Suprapubic skin (tissue), 4 donors: ENCODE measurements at regions not wholly inside any gene's neighbourhood (a gene's known extent, or its start where the extent isn't known, plus 50 kb on each side); places are given as distances from the start of the nearest gene placed in this dataset.
"Not testable (repeated sequence)": the region's sequence is repeated elsewhere in the genome, so short reads cannot be mapped to it uniquely, and the experiment has no call there.

ENCODE experiments used
- DNase-seq, 2 donors: peaks; one replicate each; pipeline ENCODE4 v3.0.0-alpha.2; 2019; ENCODE audit warnings: low spot score in 2 of 2
- H3K27ac ChIP-seq: fragments of 200-600 bp; sonication (generic); one replicate; pipeline ENCODE4 v1.5.1; 2019
- H3K27me3 ChIP-seq: fragments of 200-600 bp; sonication (generic); one replicate; pipeline ENCODE4 v1.5.1; 2019
- H3K36me3 ChIP-seq: fragments of 200-600 bp; sonication (generic); one replicate; pipeline ENCODE4 v1.5.1; 2019
- H3K4me1 ChIP-seq: fragments of 200-600 bp; sonication (generic); one replicate; pipeline ENCODE4 v1.5.1; 2019
- H3K4me3 ChIP-seq: fragments of 200-600 bp; sonication (generic); one replicate; pipeline ENCODE4 v1.5.1; 2019; ENCODE audit warnings: mild to moderate bottlenecking
- H3K9me3 ChIP-seq: fragments of 200-600 bp; sonication (generic); one replicate; pipeline ENCODE4 v1.5.1; 2019
- EP300 ChIP-seq: sonication (generic); formaldehyde crosslinking; IDR thresholded peaks from one replicate; pipeline ENCODE4 v1.6.1; 2017; ENCODE audit warnings: antibody characterized with exemption
- POLR2A ChIP-seq, 2 donors: fragments of 450-650 bp; IDR thresholded peaks; one replicate each; pipeline ENCODE4 v1.6.1; 2017; ENCODE audit warnings: antibody characterized with exemption in 2 of 2, mild to moderate bottlenecking in 2 of 2, moderate library complexity in 2 of 2
- POLR2AphosphoS5 ChIP-seq, 3 donors: sonication (generic); formaldehyde crosslinking; IDR thresholded peaks; one replicate each; pipeline ENCODE4 v1.6.1; 2017; ENCODE audit warnings: antibody characterized with exemption in 3 of 3
- WGBS: methylation state at CpG from one replicate; pipeline ENCODE4 v1.1.5; 2018; 5-methylcytosine and 5-hydroxymethylcytosine counted together
- TF ChIP-seq, protein P1 (sequence below), 2 donors: fragments of 200-600 bp in 1 of 2; fragments of 450-650 bp in 1 of 2; sonication (generic) in 1 of 2; IDR thresholded peaks; one replicate each; pipeline ENCODE4 v1.5.1; 2016 to 2019; ENCODE audit warnings: antibody characterized with exemption in 2 of 2, mild to moderate bottlenecking in 1 of 2, moderate library complexity in 1 of 2

DNA sequence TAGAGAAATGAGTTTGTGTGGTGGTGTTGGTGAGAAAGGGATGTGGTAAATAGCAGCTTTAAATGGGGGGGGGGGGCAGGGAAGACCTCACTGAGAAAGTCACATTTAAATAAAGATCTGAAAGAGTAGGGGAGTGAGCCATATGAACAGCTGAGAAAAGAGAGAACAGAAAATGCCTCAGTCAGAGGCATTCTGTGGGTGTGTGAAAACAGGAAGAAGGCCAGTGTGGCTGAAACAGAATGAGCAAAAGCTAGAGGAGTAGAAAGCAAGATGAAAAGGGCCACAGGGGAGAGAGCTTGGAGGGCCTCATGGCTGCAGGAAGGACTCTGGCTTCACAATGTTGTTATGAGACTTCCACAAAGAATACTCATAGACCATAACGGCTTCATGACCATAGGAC is 783.3 kb downstream of the ZPLD1 start:
- Histone ChIP-seq H3K27ac (no peak overlapping the region), H3K4me3 (no peak overlapping the region), H3K9me3 (no peaks in the 10 kb centered on the region), H3K27me3 (no peaks in the 10 kb centered on the region), H3K36me3 (no peaks in the 10 kb centered on the region), H3K4me1 (no peaks in the 10 kb centered on the region)
- no peak for DNase-seq
- no peak for TF ChIP-seq POLR2AphosphoS5 (IDR thresholded peaks at IDR 0.05)
- TF ChIP-seq, protein P1, sequence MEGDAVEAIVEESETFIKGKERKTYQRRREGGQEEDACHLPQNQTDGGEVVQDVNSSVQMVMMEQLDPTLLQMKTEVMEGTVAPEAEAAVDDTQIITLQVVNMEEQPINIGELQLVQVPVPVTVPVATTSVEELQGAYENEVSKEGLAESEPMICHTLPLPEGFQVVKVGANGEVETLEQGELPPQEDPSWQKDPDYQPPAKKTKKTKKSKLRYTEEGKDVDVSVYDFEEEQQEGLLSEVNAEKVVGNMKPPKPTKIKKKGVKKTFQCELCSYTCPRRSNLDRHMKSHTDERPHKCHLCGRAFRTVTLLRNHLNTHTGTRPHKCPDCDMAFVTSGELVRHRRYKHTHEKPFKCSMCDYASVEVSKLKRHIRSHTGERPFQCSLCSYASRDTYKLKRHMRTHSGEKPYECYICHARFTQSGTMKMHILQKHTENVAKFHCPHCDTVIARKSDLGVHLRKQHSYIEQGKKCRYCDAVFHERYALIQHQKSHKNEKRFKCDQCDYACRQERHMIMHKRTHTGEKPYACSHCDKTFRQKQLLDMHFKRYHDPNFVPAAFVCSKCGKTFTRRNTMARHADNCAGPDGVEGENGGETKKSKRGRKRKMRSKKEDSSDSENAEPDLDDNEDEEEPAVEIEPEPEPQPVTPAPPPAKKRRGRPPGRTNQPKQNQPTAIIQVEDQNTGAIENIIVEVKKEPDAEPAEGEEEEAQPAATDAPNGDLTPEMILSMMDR (IDR thresholded peaks at IDR 0.05) = no peak
- no peak for TF ChIP-seq POLR2A (IDR thresholded peaks at IDR 0.05)
- no peak for TF ChIP-seq EP300
- 33% methylated on average over 1 of the region's 1 CpG for WGBS

DNA sequence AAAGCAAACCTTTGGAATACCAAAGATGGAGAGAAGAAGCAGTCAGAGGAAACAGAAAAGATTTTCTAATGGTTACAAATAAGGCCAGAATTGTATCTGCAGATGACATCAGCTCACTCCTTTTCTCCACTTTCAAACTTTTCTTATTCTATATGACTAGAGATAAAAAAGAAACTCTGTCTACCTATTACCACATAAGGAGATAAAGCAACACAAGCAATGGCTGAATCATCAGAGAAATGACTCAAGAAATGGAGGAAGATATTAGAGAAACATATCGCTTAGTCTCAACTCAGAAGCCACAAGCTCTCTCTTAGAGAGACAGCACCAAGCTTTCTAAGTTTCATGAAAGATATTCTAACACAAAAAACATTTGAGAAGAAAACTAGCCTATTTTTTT is 784.0 kb downstream of the ZPLD1 start:
- Histone ChIP-seq H3K36me3 (no peaks in the 10 kb centered on the region), H3K4me3 (no peak overlapping the region), H3K27ac (no peak overlapping the region), H3K27me3 (no peaks in the 10 kb centered on the region), H3K9me3 (no peaks in the 10 kb centered on the region), H3K4me1 (no peaks in the 10 kb centered on the region)
- WGBS = 94% methylated on average over 1 of the region's 1 CpG
- TF ChIP-seq EP300 (no peak), POLR2AphosphoS5 (IDR thresholded peaks at IDR 0.05) (no peak)
- TF ChIP-seq, protein P1 (IDR thresholded peaks at IDR 0.05) = no peak
- DNase-seq = no peak

DNA sequence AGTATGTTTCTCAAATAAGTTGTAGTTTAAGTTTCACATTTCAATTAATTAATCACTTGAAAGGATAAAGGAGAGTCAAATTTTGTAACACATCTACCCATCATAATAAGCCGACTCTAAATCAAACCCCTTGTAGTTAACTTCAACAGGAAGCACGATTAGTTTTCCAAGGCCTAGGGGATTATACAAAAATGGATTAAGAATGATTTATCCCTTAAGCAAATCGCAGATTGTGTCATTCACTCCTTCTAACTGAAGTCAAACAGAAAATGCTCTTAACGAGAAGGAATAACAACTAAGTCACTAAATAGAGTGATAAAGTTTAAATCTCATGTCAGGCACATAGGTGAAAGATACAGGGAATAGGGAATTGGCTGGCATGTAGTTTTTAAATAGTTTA is 792.8 kb downstream of the ZPLD1 start:
- no peak for TF ChIP-seq POLR2A (IDR thresholded peaks at IDR 0.05)
- TF ChIP-seq EP300 = no peak
- no peak for TF ChIP-seq POLR2AphosphoS5 (IDR thresholded peaks at IDR 0.05)
- TF ChIP-seq, protein P1 (IDR thresholded peaks at IDR 0.05) = no peak
- H3K27me3 ChIP-seq = no peaks in the 10 kb centered on the region
- no peaks in the 10 kb centered on the region for H3K36me3 ChIP-seq
- WGBS = 58% methylated on average over 4 of the region's 4 CpGs
- H3K4me3 ChIP-seq = no peak overlapping the region
- H3K27ac ChIP-seq = no peak overlapping the region
- DNase-seq = no peak
- no peaks in the 10 kb centered on the region for H3K9me3 ChIP-seq
- H3K4me1 ChIP-seq = no peaks in the 10 kb centered on the region

DNA sequence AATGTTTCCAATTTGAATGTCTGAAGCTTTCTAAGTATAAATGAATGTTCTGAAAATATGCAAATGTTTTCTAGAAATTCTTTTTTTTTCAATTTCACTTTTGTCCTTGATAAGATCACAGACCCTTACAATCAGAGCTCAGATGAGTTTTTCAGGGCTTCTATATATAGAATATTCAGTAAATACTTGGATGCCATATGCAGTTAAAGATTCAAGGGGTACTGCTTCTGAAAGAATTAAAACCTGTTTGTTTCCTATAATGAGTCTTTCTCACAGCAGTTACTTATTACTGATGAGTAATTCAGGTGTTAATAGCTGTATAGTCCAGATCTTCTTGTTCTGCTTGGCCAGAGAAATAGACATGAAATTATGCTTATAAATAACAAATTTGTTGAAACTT is 812.6 kb downstream of the ZPLD1 start:
- Histone ChIP-seq H3K27ac (no peak overlapping the region), H3K4me1 (no peaks in the 10 kb centered on the region), H3K27me3 (no peaks in the 10 kb centered on the region), H3K36me3 (no peaks in the 10 kb centered on the region), H3K9me3 (no peaks in the 10 kb centered on the region), H3K4me3 (no peak overlapping the region)
- no peak for TF ChIP-seq EP300
- TF ChIP-seq, protein P1 (IDR thresholded peaks at IDR 0.05) = no peak
- TF ChIP-seq POLR2A (IDR thresholded peaks at IDR 0.05) = no peak
- no peak for TF ChIP-seq POLR2AphosphoS5 (IDR thresholded peaks at IDR 0.05)
- DNase-seq = no peak

DNA sequence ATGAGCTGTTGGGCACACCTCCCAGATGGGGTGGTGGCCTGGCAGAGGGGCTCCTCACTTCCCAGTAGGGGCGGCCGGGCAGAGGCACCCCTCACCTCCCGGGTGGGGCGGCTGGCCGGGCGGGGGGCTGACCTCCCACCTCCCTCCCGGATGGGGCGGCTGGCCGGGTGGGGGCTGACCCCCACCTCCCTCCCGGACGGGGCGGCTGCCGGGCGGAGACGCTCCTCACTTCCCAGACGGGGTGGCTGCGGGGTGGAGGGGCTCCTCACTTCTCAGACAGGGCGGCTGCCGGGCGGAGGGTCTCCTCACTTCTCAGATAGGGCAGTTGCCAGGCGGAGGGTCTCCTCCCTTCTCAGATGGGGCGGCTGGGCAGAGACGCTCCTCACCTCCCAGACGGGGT is 820.0 kb downstream of the ZPLD1 start:
- not testable (repeated sequence) for H3K9me3 ChIP-seq, H3K27me3 ChIP-seq, H3K27ac ChIP-seq, H3K4me1 ChIP-seq, H3K4me3 ChIP-seq, DNase-seq, H3K36me3 ChIP-seq
- 100% methylated on average over 3 of the region's 24 CpGs for WGBS

DNA sequence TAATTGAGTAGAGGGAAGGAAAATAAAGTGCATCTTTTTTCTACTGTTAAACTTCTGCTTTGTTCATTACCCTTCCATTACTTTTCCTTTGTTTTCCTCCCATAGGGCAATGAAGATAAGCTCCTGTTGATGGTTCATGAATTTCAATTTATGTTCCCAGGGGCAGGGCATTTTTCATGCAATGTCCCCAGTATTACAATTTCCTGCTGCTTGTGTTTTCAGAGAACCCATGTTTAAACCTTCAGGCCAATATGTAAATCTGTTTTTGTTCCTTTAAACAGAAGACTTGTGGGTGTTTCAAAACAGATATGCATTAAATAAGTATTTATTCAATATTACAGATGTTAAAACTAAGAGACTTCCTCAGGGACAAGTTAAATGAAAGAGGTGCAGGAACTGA is 834.5 kb downstream of the ZPLD1 start:
- Histone ChIP-seq H3K27me3 (no peaks in the 10 kb centered on the region), H3K9me3 (peaks cover 6% of the 10 kb centered on the region), H3K36me3 (no peaks in the 10 kb centered on the region), H3K4me3 (no peak overlapping the region), H3K4me1 (no peaks in the 10 kb centered on the region), H3K27ac (no peak overlapping the region)
- DNase-seq = no peak
- TF ChIP-seq, protein P1 (IDR thresholded peaks at IDR 0.05) = no peak
- TF ChIP-seq POLR2AphosphoS5 (IDR thresholded peaks at IDR 0.05) (no peak), EP300 (no peak), POLR2A (IDR thresholded peaks at IDR 0.05) (no peak)
